ENCODE measurements at regions not wholly inside any gene's neighbourhood (a gene's known extent, or its start where the extent isn't known, plus 50 kb on each side); places are given as distances from the start of the nearest gene placed in this dataset.

DNA sequence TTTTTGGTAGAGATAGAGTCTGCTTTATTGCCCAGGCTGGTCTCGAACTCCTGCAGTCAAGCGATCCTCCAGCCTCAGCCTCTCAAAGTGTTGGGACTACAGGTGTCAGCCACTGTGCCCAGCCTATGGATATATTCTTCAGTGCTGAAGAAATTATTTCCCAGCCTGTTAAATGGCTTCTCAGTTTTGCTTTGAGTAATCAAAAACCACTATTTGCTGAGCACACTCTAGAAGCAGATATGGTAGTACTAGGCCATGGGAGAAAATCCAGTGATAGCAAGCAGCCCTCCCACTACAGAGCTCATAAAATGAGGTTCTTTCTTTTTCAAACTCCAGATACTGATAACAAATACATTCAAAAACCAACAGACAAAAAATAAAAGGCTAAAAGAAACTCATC lies 80.6 kb upstream of the CLDN10 start (continued):
- TF ChIP-seq, protein P1, sequence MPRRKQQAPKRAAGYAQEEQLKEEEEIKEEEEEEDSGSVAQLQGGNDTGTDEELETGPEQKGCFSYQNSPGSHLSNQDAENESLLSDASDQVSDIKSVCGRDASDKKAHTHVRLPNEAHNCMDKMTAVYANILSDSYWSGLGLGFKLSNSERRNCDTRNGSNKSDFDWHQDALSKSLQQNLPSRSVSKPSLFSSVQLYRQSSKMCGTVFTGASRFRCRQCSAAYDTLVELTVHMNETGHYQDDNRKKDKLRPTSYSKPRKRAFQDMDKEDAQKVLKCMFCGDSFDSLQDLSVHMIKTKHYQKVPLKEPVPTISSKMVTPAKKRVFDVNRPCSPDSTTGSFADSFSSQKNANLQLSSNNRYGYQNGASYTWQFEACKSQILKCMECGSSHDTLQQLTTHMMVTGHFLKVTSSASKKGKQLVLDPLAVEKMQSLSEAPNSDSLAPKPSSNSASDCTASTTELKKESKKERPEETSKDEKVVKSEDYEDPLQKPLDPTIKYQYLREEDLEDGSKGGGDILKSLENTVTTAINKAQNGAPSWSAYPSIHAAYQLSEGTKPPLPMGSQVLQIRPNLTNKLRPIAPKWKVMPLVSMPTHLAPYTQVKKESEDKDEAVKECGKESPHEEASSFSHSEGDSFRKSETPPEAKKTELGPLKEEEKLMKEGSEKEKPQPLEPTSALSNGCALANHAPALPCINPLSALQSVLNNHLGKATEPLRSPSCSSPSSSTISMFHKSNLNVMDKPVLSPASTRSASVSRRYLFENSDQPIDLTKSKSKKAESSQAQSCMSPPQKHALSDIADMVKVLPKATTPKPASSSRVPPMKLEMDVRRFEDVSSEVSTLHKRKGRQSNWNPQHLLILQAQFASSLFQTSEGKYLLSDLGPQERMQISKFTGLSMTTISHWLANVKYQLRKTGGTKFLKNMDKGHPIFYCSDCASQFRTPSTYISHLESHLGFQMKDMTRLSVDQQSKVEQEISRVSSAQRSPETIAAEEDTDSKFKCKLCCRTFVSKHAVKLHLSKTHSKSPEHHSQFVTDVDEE (CRISPR knock-in tag; IDR thresholded peaks at IDR 0.05) = no peak
- no peak for TF ChIP-seq CREB5 (CRISPR knock-in tag; IDR thresholded peaks at IDR 0.05; ENCODE audit: low read depth)
- no peak for TF ChIP-seq ARNTL (CRISPR knock-in tag; IDR thresholded peaks at IDR 0.05; ENCODE audit: borderline replicate concordance, low read depth)
- no peak for TF ChIP-seq GLIS3 (CRISPR knock-in tag; IDR thresholded peaks at IDR 0.05)

GRCh38 chr13:95474992-95475391 lies 77.5 kb upstream of the CLDN10 start:
- TF ChIP-seq OSR1 (CRISPR knock-in tag; IDR thresholded peaks at IDR 0.05) (no peak), ZNF565 (CRISPR knock-in tag; conservative IDR thresholded peaks at IDR 0.05; ENCODE audit: low read depth) (no peak), TOX (CRISPR knock-in tag; IDR thresholded peaks at IDR 0.05; ENCODE audit: borderline replicate concordance) (no peak), ARNTL (CRISPR knock-in tag; IDR thresholded peaks at IDR 0.05; ENCODE audit: borderline replicate concordance, low read depth) (no peak), CREB5 (CRISPR knock-in tag; IDR thresholded peaks at IDR 0.05; ENCODE audit: low read depth) (no peak)
- ATAC-seq = no peak

- ATAC-seq = no peak
- TF ChIP-seq ISL1 (CRISPR knock-in tag; IDR thresholded peaks at IDR 0.05) (no peak), ZNF565 (CRISPR knock-in tag; conservative IDR thresholded peaks at IDR 0.05; ENCODE audit: low read depth) (no peak), ZFP3 (CRISPR knock-in tag; IDR thresholded peaks at IDR 0.05) (no peak), ZNF8 (CRISPR knock-in tag; IDR thresholded peaks at IDR 0.05) (no peak), BACH2 (CRISPR knock-in tag; IDR thresholded peaks at IDR 0.05; ENCODE audit: borderline replicate concordance) (no peak), ZC3H10 (CRISPR knock-in tag; IDR thresholded peaks at IDR 0.05) (no peak), TCF4 (CRISPR knock-in tag; IDR thresholded peaks at IDR 0.05; ENCODE audit: borderline replicate concordance) (no peak), ESRRG (CRISPR knock-in tag; IDR thresholded peaks at IDR 0.05) (no peak), GLIS3 (CRISPR knock-in tag; IDR thresholded peaks at IDR 0.05) (no peak), PPARA (CRISPR knock-in tag; IDR thresholded peaks at IDR 0.05; ENCODE audit: borderline replicate concordance) (no peak), SNAI2 (CRISPR knock-in tag; IDR thresholded peaks at IDR 0.05) (no peak), CSDC2 (CRISPR knock-in tag; IDR thresholded peaks at IDR 0.05) (no peak), ARNTL (CRISPR knock-in tag; IDR thresholded peaks at IDR 0.05; ENCODE audit: borderline replicate concordance, low read depth) (no peak), CREB5 (CRISPR knock-in tag; IDR thresholded peaks at IDR 0.05; ENCODE audit: low read depth) (no peak), PATZ1 (CRISPR knock-in tag; IDR thresholded peaks at IDR 0.05; ENCODE audit: borderline replicate concordance) (no peak)
- TF ChIP-seq, protein P2, sequence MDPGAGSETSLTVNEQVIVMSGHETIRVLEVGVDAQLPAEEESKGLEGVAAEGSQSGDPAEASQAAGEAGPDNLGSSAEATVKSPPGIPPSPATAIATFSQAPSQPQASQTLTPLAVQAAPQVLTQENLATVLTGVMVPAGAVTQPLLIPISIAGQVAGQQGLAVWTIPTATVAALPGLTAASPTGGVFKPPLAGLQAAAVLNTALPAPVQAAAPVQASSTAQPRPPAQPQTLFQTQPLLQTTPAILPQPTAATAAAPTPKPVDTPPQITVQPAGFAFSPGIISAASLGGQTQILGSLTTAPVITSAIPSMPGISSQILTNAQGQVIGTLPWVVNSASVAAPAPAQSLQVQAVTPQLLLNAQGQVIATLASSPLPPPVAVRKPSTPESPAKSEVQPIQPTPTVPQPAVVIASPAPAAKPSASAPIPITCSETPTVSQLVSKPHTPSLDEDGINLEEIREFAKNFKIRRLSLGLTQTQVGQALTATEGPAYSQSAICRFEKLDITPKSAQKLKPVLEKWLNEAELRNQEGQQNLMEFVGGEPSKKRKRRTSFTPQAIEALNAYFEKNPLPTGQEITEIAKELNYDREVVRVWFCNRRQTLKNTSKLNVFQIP (CRISPR knock-in tag; IDR thresholded peaks at IDR 0.05; ENCODE audit: borderline replicate concordance, low read depth) = no peak
- TF ChIP-seq, protein P1 (CRISPR knock-in tag; IDR thresholded peaks at IDR 0.05) = no peak
- TF ChIP-seq, protein P3, sequence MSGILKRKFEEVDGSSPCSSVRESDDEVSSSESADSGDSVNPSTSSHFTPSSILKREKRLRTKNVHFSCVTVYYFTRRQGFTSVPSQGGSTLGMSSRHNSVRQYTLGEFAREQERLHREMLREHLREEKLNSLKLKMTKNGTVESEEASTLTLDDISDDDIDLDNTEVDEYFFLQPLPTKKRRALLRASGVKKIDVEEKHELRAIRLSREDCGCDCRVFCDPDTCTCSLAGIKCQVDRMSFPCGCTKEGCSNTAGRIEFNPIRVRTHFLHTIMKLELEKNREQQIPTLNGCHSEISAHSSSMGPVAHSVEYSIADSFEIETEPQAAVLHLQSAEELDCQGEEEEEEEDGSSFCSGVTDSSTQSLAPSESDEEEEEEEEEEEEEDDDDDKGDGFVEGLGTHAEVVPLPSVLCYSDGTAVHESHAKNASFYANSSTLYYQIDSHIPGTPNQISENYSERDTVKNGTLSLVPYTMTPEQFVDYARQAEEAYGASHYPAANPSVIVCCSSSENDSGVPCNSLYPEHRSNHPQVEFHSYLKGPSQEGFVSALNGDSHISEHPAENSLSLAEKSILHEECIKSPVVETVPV (CRISPR knock-in tag; IDR thresholded peaks at IDR 0.05) = no peak
Measured at GRCh38 chr13:95477187-95477586, 75.3 kb upstream of the CLDN10 start.

All from SK-N-SH treated with all-trans-retinoic acid at 6 μM for 48 hours (cell line).